A172 (cell line): ENCODE measurements at regions not wholly inside any gene's neighbourhood (a gene's known extent, or its start where the extent isn't known, plus 50 kb on each side); places are given as distances from the start of the nearest gene placed in this dataset.
A peak's percentile ranks its signal among the peaks of the same experiment; 100 is the strongest.
"Not testable (repeated sequence)": the region's sequence is repeated elsewhere in the genome, so short reads cannot be mapped to it uniquely, and the experiment has no call there.

Source experiments
- DNase-seq: peaks from one replicate; pipeline ENCODE4 v3.0.0-alpha.2; 2015; ENCODE audit warnings: low spot score

- peak; percentile 23 for DNase-seq
These were observed 723.2 kb upstream of the AGA start for GRCh38 chr4:178165251-178165950.

- no peak for DNase-seq
These were observed 723.7 kb upstream of the AGA start for GRCh38 chr4:178165951-178166308.

DNA sequence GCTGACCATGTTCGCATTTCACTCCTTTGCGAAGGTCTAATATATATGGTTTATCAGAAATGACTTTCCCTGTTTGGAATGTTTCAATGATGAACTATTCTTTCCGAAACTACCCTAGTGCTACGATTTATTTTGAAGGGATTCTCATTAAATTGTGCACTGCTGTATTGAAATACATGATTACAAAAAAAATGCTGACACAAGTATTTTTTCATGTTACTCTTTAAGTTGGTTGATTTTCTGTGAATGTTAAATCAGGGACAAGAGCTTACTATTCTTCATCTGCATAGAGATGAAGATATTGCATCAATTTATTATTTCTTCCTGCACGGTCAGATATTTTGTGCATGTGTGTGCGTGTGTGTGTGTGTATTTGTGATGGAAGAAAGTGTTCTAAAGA lies 731.5 kb upstream of the AGA start:
- DNase-seq, result no peak

DNA sequence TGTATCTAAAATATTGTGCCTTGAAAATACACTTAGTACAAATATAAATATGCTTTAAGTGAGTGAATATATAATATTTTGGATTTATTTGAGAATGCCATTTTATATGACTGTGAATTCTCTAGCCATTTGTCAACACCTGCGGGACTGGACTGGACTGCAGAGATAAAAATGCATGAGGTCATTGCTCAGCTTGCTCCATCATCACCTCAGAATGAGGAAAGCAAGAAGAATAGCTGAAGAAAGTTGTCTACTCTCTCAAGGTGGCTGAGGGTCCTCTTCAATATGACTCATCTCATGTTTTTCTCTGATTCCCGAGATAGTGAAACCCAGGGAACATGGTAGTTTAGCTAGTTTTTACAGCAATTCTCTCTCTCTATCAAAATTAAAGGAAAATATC lies 732.5 kb upstream of the AGA start:
- DNase-seq, result peak; percentile 3

GRCh38 chr4:178185517-178185916 lies 743.3 kb upstream of the AGA start:
- DNase-seq, result no peak

GRCh38 chr4:178192611-178193010 lies 750.4 kb upstream of the AGA start:
- DNase-seq, result no peak

DNA sequence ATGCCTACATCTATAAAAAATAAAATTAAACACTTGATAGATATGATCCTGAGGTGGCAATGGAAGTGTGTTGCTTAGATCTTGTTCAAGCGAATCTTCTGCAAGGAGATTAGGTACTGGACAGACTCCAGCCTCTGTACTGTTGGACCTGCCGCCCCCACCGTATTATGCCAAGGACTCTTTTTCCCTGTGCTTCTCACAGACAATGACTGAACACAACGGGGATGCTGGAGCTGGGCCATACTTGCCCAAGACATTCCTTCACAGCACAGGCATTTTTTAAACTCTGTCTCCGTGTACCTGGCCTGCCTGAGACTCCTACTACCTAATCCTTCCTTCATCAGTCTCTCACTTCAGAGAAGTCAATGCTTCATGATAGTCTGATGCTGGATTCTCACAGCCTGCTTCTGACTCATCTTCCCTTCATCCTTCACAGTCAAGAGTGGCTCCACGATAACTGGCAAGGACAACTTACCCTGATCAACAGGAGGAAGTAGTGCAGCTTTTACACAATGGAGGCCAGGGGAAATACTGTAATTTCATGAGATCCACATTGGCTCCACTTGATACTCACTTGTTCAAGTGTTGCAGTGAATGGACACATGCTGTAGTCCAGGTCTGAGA lies 754.6 kb upstream of the AGA start:
- DNase-seq, result no peak

- peak; percentile 58 for DNase-seq
These were observed 756.5 kb upstream of the AGA start for GRCh38 chr4:178198691-178199090.

GRCh38 chr4:178202422-178202821 lies 760.2 kb upstream of the AGA start:
- no peak for DNase-seq

GRCh38 chr4:178205826-178206225 lies 763.6 kb upstream of the AGA start:
- peak; percentile 47 for DNase-seq

DNA sequence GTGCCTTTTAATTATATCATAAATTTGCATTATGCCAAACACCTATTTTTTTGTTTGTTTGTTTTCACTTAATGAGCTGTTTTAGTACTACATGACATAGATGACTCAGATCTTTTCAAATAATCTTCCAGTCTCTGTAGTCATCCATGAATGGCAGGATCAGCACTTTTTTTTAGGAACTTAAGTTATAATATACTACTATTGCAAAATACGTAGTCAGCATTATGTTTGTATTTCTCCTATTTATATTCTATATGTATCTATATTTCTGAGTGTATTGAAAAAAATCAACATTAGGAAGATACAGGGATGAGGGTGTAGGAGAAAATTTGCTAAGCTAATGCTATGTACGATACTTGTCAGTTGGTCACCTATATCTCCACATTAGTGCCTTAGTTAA lies 773.1 kb upstream of the AGA start:
- no peak for DNase-seq

- no peak for DNase-seq
These were observed 773.5 kb upstream of the AGA start for GRCh38 chr4:178215763-178216162.

GRCh38 chr4:178226421-178226820 lies 784.2 kb upstream of the AGA start:
- DNase-seq, result not testable (repeated sequence)

- no peak for DNase-seq
These were observed 791.7 kb upstream of the AGA start for GRCh38 chr4:178233906-178234305.

DNA sequence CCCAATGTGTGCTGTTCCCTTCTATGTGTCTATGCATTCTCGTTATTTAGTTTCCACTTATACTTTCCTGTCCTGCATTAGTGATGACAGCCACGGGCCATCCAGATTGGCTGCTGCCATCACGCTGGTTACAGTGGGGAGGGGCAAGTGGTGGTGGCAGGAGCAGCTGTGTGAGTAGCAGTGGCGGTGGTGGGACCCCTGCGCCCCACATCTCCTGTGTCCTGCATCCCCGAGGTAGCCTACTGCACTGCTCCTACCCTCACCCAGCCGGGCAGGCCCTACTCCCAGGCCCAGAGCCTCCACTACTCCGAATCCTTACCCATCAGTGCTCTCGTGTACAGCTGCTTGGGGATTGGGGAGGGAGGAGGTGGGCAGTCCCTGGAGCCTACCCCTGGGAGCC lies 798.7 kb upstream of the AGA start:
- DNase-seq, result no peak

DNA sequence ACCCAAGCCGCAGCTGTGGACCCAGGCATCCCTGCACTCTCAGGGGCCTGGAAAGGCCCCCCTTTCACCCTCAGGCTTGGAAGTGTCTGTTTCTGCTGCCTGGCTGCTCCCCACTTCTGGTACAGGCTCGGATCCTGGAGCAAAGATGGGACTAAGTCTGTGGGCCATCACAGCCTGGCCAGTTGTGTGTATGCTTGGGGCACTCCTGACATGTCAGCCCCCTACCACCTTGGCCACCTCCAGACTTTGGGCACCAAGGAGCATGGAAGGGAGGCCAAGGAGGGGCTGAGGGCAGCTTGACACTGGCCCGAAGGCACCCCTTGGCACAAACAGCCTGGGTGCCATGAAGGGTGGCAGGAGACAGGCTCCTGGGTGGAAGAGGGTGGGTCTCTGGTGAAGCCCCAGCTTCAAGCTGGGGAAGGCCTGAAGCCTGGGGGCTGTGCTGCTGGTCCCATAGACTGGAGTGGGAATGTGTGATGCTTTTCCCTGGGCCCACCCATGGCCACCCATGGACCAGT lies 799.4 kb upstream of the AGA start:
- no peak for DNase-seq

DNA sequence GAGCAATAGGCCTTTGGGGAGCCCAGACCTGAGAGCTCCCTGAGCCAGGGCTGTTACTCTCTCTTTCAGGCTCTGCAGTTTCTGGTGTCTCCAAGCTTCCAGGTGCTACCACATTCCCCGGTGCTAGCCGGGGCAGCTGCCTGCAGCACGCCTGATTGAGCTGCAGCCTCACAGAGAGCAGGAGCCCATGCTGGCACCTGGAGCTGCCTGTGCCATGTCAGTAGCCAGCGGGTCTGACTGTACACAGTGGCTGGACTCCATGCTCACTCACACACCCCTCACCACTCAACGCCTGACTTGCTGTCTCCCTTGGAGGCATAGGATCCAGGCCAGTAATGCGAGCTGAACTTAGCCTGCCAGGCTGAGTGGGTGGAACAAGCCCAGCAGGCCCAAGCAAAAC lies 800.4 kb upstream of the AGA start:
- DNase-seq, result no peak

DNA sequence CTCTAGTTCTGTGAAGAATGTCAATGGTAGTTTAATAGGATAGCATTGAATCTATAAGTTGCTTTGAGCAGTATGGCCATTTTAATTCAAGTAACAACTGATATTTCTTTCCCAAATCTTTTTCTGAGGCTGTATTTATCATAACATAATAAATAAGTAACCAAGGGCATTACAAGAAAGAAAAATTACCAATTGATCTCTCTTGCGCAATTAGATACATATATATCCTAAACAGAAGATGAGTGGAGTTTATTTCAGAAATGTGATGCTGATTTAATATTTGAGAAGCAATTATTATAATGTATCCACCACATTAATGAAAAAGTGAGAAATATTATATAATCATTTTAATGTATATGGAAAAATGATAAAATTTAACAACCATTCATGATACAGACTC lies 802.5 kb upstream of the AGA start:
- no peak for DNase-seq

DNA sequence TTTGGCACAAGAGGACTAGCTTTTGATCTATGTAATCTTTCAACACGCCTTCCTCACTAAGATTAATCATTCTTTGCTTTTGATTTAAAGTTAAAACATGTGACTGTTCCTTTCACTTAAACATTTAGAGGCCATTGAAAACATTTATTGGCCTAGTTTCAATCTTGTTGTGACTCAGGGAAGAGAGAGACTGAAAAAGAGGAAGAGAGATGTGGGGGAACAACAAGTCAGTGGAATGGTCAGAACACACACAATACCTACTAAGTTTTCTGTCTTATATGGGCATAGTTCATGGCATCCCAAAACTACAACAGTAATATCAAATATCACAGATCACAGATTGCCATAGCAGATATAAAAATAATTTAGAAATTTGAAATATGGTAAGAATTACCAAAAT lies 812.9 kb upstream of the AGA start:
- no peak for DNase-seq

DNA sequence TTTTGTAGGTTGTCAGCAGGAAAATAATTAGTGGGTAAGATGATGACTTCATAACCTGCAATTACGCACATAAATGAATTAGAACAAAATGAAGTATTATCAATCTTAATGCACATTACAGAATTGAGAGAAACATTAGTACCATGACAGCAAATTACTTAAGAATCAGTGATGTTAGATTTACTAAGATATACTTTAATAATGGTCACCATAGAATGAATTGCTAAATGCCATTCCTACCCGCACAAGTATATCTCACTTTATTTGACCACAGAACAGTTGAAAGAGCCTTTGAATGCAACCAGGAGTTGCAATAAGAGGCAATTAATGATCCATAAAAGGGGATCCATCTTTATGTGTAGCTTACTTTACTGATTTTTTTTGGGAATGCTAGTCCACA lies 816.4 kb upstream of the AGA start:
- no peak for DNase-seq

GRCh38 chr4:178259566-178259965 lies 817.3 kb upstream of the AGA start:
- DNase-seq, result no peak

DNA sequence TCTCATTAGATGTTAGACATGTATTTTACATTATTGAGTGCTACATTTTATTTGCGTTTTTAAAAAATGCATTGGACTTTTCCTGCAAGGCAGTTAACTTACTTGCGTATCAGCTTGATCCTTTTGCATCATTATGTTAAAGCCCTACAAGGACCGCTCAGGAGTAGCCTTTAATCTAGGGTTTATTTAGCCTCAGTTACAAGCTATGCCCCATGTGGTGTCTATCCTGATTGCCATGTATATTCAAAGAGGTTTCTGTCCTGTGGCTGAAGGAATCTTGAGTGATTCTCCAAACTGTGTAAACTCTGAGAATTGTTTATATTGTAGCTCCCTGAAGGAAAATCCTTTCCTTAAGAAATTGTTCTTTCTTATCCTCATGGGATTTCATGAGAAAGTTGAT lies 821.8 kb upstream of the AGA start:
- DNase-seq, result no peak

- no peak for DNase-seq
These were observed 829.1 kb upstream of the AGA start for GRCh38 chr4:178271386-178271785.

DNA sequence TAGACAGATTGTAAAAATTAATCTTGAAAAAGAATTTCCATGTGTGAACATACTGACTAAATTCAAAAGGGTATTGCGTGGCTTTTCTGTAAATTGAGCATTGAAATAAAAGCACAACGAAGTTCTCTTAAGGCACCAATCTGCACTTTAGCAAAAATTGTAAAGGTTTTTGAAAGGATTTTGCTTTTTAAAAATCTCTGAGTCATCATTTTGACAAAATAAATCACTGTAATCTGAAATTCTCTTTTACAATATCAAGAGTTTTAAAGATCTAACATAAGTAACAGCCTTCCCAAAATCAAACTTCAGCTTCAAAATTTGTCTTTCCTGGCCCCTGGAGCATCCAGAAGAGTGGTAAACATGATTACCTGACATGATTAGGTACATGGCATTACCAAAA lies 830.9 kb upstream of the AGA start:
- DNase-seq, result no peak
